NCI-H2107 treated with DMSO at 0.1 percent for 48 hours (cell line): ENCODE measurements at regions not wholly inside any gene's neighbourhood (a gene's known extent, or its start where the extent isn't known, plus 50 kb on each side); places are given as distances from the start of the nearest gene placed in this dataset.

Experiments used
- DNase-seq: peaks from one replicate; lab custom pipeline; 2025; ENCODE audit not compliant: unreplicated experiment; lab: John Stamatoyannopoulos, UW

DNA sequence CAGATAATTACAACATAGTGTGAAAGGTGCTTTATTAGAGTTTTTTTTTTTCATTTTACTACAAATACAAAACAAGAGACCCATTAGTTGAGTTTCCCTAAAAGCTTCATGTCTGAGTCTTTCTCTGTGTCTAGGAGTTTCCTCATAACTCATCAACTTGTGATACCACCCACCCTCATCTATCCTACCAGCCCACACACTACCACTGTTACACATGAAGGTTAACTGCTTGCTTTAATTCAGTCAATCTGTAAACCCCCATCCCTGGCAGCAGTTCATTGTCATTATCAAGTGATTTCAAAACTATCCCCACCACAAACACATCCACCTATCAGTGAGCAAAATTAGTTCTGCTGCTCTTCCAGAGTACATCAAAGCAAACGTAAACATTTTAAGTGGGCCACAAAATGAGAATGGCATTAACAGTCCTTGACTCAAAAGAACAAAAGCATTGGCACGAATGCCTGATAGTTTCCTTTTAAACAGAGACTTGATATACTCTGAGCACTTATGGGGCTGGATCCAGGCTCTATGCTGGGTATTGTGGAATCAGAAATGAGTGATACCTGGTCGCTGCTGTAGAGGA, 331.6 kb upstream of the FAM241A start:
- DNase-seq = no peak

DNA sequence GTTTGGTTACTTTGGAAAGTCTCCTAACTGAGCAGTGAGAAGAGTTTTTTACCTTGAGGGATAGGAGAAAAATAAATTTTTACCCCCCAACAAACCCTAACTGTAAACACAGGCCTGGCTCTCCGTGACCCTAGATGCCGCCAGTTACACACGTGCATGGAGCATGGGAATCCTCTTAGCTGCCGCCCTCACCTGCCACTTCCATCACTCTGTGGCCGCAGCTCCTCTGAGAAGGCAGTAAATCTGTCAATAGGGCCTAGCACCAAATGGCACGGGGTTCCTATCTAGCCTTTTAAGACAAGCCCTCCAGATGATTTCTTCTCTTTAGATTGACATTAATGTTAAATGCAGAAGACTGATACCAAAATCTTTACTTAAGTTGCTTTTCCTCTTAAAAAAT, 330.3 kb upstream of the FAM241A start:
- DNase-seq = no peak

- no peak for DNase-seq
Observed at GRCh38 chr4:111821342-111821741, 323.9 kb upstream of the FAM241A start.

DNA sequence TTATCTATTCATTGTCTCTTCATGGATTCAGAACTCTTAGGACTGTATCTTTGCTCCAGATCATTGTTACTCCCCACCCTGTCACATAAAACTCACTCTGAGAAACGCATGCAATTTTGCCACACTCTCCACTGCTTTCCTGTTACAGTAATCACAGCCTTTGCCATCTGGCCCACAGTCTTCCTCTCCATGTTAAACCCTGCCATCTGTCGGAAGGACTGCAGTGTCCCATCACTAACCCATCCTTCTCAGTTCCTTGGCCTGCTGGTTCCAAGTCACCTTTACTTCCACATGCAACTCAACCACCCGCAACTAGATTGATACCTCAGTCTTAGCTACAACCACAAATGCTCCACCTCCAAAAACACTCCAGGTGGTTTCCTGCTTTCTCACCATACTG, 308.7 kb upstream of the FAM241A start:
- DNase-seq = no peak

DNA sequence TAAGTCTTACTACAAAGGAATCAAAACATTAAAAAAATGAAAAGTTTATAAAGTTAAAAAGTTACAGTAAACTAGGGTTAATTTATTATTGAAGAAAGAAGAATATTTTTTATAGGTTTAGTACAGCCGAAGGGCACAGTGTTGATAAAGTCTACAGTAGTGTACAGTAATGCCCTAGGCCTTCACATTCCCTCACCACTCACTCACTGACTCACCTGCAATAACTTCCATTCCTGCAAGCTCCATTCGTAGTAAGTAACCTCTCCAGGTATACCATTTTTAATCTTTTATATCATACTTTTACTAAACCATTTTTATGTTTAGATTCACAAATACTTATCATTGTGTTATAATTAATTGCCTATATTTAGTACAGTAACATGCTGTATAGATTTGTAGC, 307.5 kb upstream of the FAM241A start:
- DNase-seq = no peak

DNA sequence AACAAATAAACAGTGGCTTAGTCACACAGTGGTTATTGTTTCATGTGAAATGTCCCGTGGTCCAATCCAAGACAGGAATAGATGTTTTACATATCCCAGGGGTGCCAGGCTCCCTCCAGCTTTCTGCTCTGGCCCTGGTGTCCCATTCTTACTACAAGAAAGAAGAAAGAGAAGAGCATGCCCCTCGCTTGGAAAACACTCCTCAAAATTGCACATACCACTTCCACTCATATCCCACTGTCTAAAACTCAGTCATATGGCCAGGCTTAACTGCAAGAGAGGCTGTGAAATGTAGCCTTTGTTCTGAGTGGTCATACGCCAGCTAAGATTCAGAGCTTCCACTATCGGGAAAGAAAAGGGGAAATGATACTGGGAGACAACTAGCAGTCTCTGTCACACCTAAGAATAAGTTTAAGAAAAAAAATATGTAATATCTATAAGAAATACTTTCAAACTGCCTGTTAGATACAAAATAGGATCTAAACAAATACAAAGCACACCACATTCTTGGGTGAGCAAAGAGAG, 306.8 kb upstream of the FAM241A start:
- no peak for DNase-seq

- DNase-seq = no peak
Observed at GRCh38 chr4:111839141-111839540, 306.1 kb upstream of the FAM241A start.

DNA sequence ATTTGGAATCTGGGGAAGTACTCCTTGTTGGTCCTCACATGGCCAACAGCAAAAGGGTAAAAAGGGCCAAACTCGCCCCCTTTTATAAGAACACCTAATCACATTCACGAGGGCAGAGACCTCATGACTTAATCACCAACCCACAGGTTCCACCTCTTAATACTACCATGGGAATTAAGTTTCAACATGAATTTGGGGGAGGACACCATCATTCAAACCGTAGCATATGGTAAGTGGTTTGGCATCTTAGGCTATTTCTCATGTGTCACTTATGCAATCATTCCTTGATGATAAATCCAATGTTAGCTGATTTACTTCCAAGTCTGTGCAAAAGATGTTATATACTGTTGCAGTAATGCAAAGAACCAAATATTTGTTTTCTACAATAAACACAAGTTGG, 302.9 kb upstream of the FAM241A start:
- no peak for DNase-seq

DNA sequence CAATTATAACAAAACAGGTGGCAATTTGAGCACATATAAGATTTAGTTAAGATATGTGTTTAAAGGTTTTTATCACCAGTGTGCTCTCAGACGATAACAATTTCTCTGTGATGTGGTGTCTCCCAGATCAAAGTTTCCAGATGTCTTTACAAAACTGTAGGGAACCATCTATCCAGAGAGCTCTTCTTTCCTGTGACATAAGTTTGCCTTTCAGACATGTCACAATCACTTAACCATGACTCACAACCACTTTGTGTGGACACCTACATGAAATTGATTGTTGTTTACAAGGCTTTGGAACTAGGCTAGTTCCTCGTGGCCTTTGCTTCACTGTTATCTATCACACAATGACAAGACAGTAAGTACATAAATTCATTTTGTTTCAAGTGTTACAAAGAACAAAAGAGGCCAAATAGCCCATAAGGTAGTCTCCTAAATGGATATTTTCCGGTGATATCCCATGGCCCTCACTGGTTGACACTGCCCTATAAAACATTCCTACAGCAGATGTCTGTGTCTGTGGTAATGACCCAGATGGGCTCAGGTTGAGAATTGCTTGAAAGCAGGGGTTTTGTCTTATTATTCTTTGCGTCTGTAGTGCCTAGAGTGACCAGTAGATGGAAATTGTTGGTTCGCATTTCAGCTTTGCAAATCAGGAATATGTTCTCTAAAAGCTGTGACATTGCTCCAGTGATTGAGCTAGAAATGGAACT, 297.8 kb upstream of the FAM241A start:
- no peak for DNase-seq

DNA sequence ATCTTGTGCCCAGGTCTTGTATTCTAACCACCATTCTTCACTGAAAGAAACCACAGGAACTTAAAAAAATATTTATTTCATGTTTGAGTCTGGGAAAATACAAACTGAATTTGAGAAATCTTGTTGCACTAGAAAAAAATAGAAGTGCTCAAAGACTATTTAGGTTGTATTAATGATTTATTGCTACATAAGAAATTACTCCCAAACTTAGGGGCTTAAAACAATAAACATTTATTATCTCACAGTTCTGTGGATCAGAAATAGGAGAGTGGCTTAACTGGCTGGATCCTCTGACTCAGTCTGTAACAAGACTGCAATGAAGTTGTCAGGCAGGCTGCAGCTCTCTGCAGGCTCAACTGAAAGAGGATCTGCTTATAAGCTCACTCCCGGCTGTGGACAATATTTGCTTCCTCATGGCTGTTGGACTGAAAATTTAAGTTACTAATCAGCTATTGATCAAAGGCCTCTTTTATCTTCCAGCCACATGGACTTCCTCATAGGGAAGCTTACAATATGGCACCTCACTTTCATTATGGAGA, 295.4 kb upstream of the FAM241A start:
- no peak for DNase-seq

DNA sequence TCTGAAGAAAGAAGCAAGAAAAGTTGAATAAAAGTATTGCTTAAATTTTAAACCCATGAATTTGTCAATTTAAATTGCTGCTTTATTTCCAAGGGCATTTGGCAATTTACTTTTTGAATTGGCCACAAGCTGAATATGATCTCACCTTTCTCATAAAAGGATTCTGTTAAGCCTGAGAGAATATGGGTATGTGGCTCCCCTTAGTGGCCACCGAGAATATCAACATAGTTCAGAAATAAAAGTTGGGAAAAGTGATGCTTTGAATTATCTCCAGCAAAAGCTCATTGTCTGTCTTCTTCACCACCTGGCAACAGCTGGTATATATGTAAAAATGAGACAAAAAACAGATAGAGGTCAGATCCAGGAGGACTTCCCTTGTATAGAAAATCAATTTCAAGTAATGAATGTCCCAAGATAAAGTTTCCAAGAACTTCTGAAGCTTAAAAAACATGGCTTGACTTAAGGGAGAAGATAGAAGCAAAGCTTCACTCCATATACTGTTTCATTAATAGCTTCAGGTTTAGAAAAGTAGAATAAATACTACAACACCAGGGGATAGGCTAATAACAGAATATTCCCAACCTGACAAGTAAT, 290.7 kb upstream of the FAM241A start:
- no peak for DNase-seq

- no peak for DNase-seq
Observed at GRCh38 chr4:111855308-111855707, 289.9 kb upstream of the FAM241A start.

- no peak for DNase-seq
Observed at GRCh38 chr4:111864066-111864465, 281.2 kb upstream of the FAM241A start.

- no peak for DNase-seq
Observed at GRCh38 chr4:111869339-111869738, 275.9 kb upstream of the FAM241A start.

- no peak for DNase-seq
Observed at GRCh38 chr4:111871802-111872201, 273.5 kb upstream of the FAM241A start.

DNA sequence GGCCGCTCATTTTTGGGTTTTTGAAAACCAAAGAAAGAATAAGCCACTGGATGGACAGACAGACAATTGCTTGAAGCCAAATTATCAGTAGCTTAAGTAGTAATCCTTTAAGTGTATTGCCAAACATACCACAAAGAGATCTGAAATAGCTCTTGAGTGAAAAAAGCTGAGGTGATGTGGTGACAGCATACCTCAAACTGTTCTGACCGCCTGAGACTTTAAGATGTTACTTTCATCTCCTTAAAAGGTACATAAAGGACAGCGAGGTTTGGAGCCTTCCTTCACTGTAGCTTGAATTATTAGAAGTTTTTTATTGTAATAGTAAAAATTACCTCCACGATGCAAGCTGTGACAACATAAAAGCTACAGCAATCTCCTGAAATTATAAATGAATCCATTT, 271.5 kb upstream of the FAM241A start:
- DNase-seq = no peak

DNA sequence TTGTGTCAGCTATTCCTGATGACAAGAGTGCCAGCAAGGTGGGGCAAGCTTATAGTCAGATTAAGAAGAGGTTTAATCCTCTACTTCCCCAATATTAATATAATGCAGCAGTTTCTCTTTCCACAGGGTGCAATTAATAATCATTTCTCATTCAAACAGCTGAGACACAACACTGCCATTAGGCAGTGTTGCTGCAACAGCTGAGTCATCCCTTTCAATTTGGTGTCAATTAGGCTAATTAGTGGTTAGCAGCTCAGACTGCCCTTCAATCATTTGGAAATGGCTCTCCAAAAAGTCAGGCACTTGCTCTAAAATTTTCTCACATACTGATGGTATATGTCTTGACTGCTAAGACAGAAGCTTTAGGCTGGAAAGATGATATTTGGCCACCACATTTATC, 265.7 kb upstream of the FAM241A start:
- DNase-seq = no peak

GRCh38 chr4:111880116-111880515, 265.1 kb upstream of the FAM241A start:
- no peak for DNase-seq

DNA sequence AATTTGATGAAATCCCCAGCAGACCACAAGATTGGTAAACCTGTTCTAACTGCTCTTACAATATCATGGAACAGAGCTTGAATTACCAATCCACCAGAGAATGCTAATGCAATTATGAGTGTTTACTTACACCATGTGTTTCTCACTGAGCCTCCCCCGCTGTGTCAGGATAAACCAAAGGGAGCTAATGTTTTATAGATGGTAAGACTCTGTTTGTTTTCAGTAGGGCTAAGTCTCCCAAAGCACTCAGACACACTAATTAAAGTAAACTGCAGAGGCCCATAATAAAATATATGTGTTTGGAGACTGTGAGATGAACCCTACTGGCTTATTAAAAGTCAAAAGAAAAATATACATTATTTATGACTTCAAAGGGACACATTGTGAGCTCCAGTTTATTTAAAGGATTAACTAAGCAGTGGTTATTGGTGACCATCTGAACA, 261.7 kb upstream of the FAM241A start:
- DNase-seq = peak; percentile 32

DNA sequence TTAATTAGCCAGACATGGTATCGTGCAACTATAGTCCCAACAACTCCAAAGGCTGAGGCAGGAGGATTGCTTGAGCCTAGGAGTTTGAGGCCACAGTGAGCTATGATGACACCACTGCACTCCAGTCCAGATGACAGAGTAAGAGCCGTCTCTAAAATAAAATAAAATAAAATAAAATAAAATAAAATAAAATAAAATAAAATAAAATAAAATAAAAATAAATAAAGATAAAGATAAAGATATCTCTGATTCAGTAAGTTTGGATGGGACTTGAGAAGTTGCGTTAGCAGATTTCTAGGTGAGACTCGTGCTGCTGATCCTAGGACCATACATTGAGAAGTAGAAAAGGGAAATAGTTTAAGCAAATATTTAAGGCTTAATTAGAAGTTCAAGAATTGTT, 254.8 kb upstream of the FAM241A start:
- no peak for DNase-seq

DNA sequence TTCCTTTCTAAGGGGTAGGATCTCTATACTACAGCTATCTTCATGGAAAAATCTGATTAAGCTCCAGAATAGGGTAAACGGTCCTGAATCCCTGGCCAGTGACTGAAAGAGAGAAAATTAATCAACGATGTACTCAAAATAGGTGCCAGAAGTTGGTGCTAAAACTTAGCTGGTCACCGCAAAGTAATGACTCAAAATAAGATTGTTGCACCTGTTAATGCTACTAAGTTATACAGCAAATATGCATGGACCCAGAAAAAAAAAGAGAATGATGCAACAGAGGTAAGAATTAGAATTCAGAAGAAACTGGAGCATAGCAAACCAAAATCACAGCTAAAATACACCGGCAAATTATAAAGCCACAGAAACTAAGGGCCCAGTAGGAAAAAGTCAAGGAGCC, 239.7 kb upstream of the FAM241A start:
- DNase-seq = no peak

GRCh38 chr4:111919639-111920038, 225.6 kb upstream of the FAM241A start:
- DNase-seq = no peak
